H1 (cell line): ENCODE measurements at regions not wholly inside any gene's neighbourhood (a gene's known extent, or its start where the extent isn't known, plus 50 kb on each side); places are given as distances from the start of the nearest gene placed in this dataset.

Experiments used
- CREB1 ChIP-seq: IDR thresholded peaks from 2 replicates; pipeline ENCODE4 v1.6.1; 2012; ENCODE audit warnings: inconsistent platforms
- CTCF ChIP-seq, 3 experiments: IDR thresholded peaks; 1 replicate in 2 of 3; 2 replicates in 1 of 3; pipeline versions ENCODE4 v1.5.1 to v1.6.1; 2011; ENCODE audit warnings: low read length in 3 of 3, mild to moderate bottlenecking in 3 of 3, inconsistent platforms in 2 of 3, low read depth in 1 of 3, moderate library complexity in 1 of 3; ENCODE audit not compliant: insufficient read depth in 1 of 3; ENCODE audit errors: control extremely low read depth in 1 of 3
- EGR1 ChIP-seq: IDR thresholded peaks from 2 replicates; pipeline ENCODE4 v1.6.1; 2011; ENCODE audit warnings: low read depth, low read length, borderline replicate concordance
- POLR2A ChIP-seq, 2 experiments: IDR thresholded peaks; 1 replicate in 1 of 2; 2 replicates in 1 of 2; pipeline ENCODE4 v1.6.1; 2011; ENCODE audit warnings: low read depth in 2 of 2, low read length in 2 of 2, mild to moderate bottlenecking in 2 of 2; ENCODE audit errors: control extremely low read depth in 1 of 2
- POLR2AphosphoS5 ChIP-seq: IDR thresholded peaks from 2 replicates; pipeline ENCODE4 v1.6.1; 2011; ENCODE audit warnings: low read depth, low read length
- POU5F1 ChIP-seq: IDR thresholded peaks from 2 replicates; pipeline ENCODE4 v1.6.1; 2011; ENCODE audit warnings: low read depth, mild to moderate bottlenecking, low read length, moderate library complexity
- RAD21 ChIP-seq, 2 experiments: IDR thresholded peaks in 1 of 2; conservative IDR thresholded peaks in 1 of 2; 2 replicates each; pipeline ENCODE4 v1.6.1; 2011; ENCODE audit warnings: low read depth in 2 of 2, low read length in 2 of 2, improper control_type of control experiment in 1 of 2, inconsistent platforms in 1 of 2, mild to moderate bottlenecking in 1 of 2, moderate library complexity in 1 of 2
- SIN3A ChIP-seq, 2 experiments: IDR thresholded peaks in 1 of 2; conservative IDR thresholded peaks in 1 of 2; 2 replicates each; pipeline ENCODE4 v1.6.1; 2011 to 2012; ENCODE audit warnings: low read length in 2 of 2, improper control_type of control experiment in 1 of 2, low read depth in 1 of 2, mild to moderate bottlenecking in 1 of 2
- YY1 ChIP-seq: IDR thresholded peaks from 2 replicates; pipeline ENCODE4 v1.6.1; 2011; ENCODE audit warnings: low read depth, mild to moderate bottlenecking, low read length
- TF ChIP-seq, protein P1 (sequence below): IDR thresholded peaks from 2 replicates; pipeline ENCODE4 v1.6.1; 2012; ENCODE audit warnings: low read length, inconsistent platforms

GRCh38 chr5:128850049-128850448 lies 115.2 kb upstream of the SLC27A6 start:
- no peak for TF ChIP-seq POLR2A (IDR thresholded peaks at IDR 0.05; ENCODE audit: control extremely low read depth in 1 of 2, low read depth in 2 of 2, low read length in 2 of 2)
- TF ChIP-seq CREB1: no peak
- no peak for TF ChIP-seq CTCF (IDR thresholded peaks at IDR 0.05; ENCODE audit: control extremely low read depth in 1 of 3, insufficient read depth in 1 of 3, low read depth in 1 of 3, low read length in 3 of 3)
- TF ChIP-seq RAD21 (IDR thresholded peaks at IDR 0.05 in 1 of 2, conservative IDR thresholded peaks at IDR 0.05 in 1 of 2; ENCODE audit: low read depth in 2 of 2, low read length in 2 of 2): no peak
- no peak for TF ChIP-seq POU5F1
- TF ChIP-seq, protein P1, sequence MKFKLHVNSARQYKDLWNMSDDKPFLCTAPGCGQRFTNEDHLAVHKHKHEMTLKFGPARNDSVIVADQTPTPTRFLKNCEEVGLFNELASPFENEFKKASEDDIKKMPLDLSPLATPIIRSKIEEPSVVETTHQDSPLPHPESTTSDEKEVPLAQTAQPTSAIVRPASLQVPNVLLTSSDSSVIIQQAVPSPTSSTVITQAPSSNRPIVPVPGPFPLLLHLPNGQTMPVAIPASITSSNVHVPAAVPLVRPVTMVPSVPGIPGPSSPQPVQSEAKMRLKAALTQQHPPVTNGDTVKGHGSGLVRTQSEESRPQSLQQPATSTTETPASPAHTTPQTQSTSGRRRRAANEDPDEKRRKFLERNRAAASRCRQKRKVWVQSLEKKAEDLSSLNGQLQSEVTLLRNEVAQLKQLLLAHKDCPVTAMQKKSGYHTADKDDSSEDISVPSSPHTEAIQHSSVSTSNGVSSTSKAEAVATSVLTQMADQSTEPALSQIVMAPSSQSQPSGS: no peak
- TF ChIP-seq POLR2AphosphoS5: no peak
- no peak for TF ChIP-seq YY1
- TF ChIP-seq EGR1: no peak
- no peak for TF ChIP-seq SIN3A (conservative IDR thresholded peaks at IDR 0.05 in 1 of 2, IDR thresholded peaks at IDR 0.05 in 1 of 2; ENCODE audit: low read depth in 1 of 2, low read length in 2 of 2)
